CD4-positive, alpha-beta T cell treated with Interleukin-6 for 4 hours (primary cell): ENCODE measurements at regions not wholly inside any gene's neighbourhood (a gene's known extent, or its start where the extent isn't known, plus 50 kb on each side); places are given as distances from the start of the nearest gene placed in this dataset.
"Not testable (repeated sequence)": the region's sequence is repeated elsewhere in the genome, so short reads cannot be mapped to it uniquely, and the experiment has no call there.

Experiments used
- DNase-seq: peaks from one replicate; pipeline ENCODE4 v3.0.0-alpha.2; 2020; ENCODE audit warnings: mixed read lengths

GRCh38 chr2:132332345-132333033, 84.1 kb upstream of the GPR39 start:
- DNase-seq = not testable (repeated sequence)

- DNase-seq = not testable (repeated sequence)
Measured at GRCh38 chr2:132337135-132337534, 79.5 kb upstream of the GPR39 start.

GRCh38 chr2:132337844-132338243, 78.8 kb upstream of the GPR39 start:
- not testable (repeated sequence) for DNase-seq

GRCh38 chr2:132347041-132347780, 69.4 kb upstream of the GPR39 start:
- DNase-seq = not testable (repeated sequence)

GRCh38 chr2:132349092-132349687, 67.4 kb upstream of the GPR39 start:
- not testable (repeated sequence) for DNase-seq

- not testable (repeated sequence) for DNase-seq
Measured at GRCh38 chr2:132351668-132352067, 64.9 kb upstream of the GPR39 start.

GRCh38 chr2:132352481-132353001, 64.1 kb upstream of the GPR39 start:
- not testable (repeated sequence) for DNase-seq

- not testable (repeated sequence) for DNase-seq
Measured at GRCh38 chr2:132353380-132353779, 63.2 kb upstream of the GPR39 start.

- not testable (repeated sequence) for DNase-seq
Measured at GRCh38 chr2:132360964-132361363, 55.6 kb upstream of the GPR39 start.

GRCh38 chr2:132361498-132361897, 55.1 kb upstream of the GPR39 start:
- DNase-seq = not testable (repeated sequence)

- not testable (repeated sequence) for DNase-seq
Measured at GRCh38 chr2:132363352-132363751, 53.3 kb upstream of the GPR39 start.

- DNase-seq = not testable (repeated sequence)
Measured at GRCh38 chr2:132365963-132366362, 50.6 kb upstream of the GPR39 start.

GRCh38 chr2:132366421-132367180, 50.0 kb upstream of the GPR39 start:
- DNase-seq = no peak
